ENCODE measurements at regions not wholly inside any gene's neighbourhood (a gene's known extent, or its start where the extent isn't known, plus 50 kb on each side); places are given as distances from the start of the nearest gene placed in this dataset.

DNA sequence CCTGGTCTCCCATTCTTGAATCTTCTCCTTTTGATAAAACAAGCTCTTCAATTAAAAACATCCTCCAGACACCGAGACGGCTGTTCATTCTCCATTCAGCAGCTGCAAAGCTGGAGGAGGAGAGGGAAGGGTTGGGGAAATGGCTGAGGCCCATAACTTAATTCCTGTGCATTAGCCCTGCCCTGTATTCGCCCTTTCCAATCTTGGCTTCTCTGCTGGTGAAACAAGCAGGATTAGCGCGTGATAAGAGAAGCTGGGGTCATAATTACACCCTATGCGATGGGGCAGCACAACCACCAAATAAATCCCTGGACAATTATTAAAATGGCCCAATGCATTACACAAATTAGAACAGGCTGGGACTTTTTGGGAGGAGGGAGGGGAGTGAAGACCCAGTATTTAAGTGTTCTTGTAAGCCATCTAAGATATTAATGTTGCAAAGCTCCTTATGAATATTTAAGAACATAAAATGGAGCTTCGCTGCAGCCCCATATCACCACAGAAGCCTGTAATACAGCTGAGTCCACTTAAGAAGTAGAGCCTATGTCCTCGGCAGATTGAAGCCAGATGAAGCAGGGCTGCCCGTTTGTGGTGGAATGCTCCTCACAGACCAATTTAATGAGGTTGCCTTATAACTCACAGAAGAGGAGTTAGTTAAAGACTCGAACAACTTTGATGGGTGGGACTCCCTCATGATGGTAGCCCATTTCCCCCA, 176.6 kb upstream of the SKOR2 start:
- TF ChIP-seq, protein P1, sequence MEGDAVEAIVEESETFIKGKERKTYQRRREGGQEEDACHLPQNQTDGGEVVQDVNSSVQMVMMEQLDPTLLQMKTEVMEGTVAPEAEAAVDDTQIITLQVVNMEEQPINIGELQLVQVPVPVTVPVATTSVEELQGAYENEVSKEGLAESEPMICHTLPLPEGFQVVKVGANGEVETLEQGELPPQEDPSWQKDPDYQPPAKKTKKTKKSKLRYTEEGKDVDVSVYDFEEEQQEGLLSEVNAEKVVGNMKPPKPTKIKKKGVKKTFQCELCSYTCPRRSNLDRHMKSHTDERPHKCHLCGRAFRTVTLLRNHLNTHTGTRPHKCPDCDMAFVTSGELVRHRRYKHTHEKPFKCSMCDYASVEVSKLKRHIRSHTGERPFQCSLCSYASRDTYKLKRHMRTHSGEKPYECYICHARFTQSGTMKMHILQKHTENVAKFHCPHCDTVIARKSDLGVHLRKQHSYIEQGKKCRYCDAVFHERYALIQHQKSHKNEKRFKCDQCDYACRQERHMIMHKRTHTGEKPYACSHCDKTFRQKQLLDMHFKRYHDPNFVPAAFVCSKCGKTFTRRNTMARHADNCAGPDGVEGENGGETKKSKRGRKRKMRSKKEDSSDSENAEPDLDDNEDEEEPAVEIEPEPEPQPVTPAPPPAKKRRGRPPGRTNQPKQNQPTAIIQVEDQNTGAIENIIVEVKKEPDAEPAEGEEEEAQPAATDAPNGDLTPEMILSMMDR (conservative IDR thresholded peaks at IDR 0.05; ENCODE audit: low read length) = no peak
- no peak for DNase-seq (ENCODE audit: low read depth)
- H3K4me3 ChIP-seq (ENCODE audit: low read length) = no peak overlapping the region

DNA sequence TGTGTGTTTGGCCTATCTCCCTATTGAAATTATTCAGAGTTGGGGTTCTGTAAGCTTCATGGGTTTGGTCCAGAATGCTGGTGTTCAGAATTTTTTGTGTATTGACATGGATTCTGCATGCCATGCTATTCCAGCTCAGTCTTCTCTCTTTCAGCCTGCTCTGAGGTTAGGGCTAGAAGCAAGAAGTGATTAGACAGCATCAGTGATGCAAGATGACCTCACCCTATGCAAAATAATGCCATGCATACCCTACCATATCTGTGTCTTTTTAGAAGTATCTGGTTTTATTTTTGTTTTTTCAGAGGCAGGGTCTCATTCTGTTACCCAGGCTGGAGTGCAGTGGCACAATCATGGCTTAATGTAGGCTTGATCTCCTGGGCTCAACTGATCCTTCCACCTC, 175.6 kb upstream of the SKOR2 start:
- TF ChIP-seq, protein P1 (conservative IDR thresholded peaks at IDR 0.05; ENCODE audit: low read length) = no peak
- H3K4me3 ChIP-seq (ENCODE audit: low read length) = no peak overlapping the region
- DNase-seq (ENCODE audit: low read depth) = no peak

DNA sequence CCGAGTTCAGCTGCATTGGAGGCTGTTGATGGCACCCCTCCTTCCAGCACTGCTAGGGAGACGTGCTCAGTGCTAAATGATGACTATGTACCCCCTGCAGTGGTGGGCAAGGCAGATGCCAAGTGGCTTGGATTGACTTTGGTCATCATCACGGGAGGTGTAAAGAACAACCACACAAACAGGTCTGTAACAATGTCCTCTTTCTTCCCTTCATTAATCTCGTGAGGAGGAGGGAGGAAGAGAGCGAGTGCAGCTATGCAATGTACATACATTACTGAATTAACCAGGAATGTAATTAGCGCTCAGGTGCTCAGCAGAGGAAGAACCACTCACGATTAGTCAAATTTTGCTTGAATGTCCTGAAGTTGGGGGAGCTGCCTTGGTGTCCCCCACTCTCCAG, 173.9 kb upstream of the SKOR2 start:
- DNase-seq (ENCODE audit: low read depth) = no peak
- no peak overlapping the region for H3K4me3 ChIP-seq (ENCODE audit: low read length)
- TF ChIP-seq, protein P1 (conservative IDR thresholded peaks at IDR 0.05; ENCODE audit: low read length) = no peak

DNA sequence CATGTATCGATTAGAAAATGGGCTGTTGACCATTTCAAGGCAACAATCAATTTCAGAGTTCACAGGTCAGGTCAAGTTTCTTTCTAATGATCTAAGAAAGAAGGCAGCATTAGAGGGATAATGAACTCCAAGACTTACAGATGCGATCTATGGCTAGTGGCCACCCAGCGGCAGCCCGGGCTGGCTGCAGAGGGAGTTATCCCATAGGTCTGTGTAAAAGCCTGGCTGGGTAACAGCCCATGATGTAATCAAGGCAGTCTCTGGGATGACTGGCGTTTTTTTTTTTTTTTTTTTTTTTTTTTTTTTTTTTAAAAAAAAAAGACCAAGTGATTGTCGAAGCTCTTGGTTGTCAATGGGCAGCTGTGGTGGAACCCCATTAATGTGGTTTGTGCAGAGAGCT, 171.1 kb upstream of the SKOR2 start:
- no peak overlapping the region for H3K4me3 ChIP-seq (ENCODE audit: low read length)
- TF ChIP-seq, protein P1 (conservative IDR thresholded peaks at IDR 0.05; ENCODE audit: low read length) = peak; percentile 27
- DNase-seq (ENCODE audit: low read depth) = peak; percentile 33

DNA sequence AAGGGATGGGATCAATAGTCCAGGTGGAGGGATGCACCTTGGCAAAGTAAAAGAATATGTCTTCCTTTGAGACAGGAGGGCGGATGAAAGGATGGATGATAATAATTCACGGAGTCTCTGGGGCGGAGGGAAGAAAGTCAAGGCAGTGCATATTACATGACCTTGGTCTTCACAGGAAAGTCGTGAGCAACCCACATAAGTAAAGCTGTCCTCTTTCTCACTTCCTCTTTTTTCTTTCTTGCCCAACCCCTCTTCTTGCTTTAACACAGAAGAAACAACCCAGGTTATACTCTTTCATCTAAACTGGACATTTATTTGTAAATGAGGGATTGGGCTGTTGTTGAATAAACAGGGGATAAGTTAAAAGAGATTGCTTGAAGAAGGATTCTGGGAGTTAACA, 168.7 kb upstream of the SKOR2 start:
- TF ChIP-seq, protein P1 (conservative IDR thresholded peaks at IDR 0.05; ENCODE audit: low read length) = no peak
- no peak for DNase-seq (ENCODE audit: low read depth)
- H3K4me3 ChIP-seq (ENCODE audit: low read length) = no peak overlapping the region

DNA sequence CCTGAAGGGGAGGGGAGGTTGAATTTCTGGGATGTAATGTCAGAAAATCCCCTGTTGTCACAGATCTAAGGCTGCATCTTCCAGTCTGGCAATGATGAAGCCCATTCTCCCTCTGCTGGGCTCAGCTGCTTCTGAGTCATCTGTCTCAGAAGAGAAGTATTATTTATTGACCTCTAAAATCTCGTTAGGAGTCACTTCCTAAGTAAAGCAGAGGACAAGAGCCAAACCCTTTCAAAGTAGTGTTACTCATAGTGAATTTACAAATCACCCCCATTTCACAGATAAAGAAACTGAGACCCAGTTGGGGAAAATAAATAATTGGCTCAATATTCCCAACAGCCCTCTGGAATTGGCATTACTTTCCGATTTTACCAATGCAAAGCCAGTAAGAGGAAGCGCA, 167.3 kb upstream of the SKOR2 start:
- peak; percentile 62 for DNase-seq (ENCODE audit: low read depth)
- no peak overlapping the region for H3K4me3 ChIP-seq (ENCODE audit: low read length)
- TF ChIP-seq, protein P1 (conservative IDR thresholded peaks at IDR 0.05; ENCODE audit: low read length) = no peak

DNA sequence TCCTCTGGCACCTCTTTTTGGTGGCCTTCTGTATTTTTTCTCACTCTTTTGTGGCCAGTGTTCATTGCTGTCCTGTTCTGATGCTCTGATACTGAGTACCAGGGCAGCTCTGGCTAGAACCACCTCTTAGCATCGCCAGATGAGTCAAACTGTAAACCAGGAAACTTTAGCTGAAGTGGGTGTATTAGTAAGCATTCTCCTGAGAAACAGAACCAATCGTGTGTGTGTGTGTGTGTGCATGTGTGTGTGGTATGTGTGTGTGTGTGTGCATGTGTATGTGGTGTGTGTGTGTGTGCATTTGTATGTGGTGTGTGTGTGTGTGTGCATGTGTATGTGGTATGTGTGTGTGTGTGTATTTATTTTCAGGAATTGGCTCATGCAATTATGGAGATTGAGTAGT, 166.3 kb upstream of the SKOR2 start:
- TF ChIP-seq, protein P1 (conservative IDR thresholded peaks at IDR 0.05; ENCODE audit: low read length) = no peak
- no peak overlapping the region for H3K4me3 ChIP-seq (ENCODE audit: low read length)
- peak; percentile 17 for DNase-seq (ENCODE audit: low read depth)
